HG03354 (cell line): ENCODE measurements at regions not wholly inside any gene's neighbourhood (a gene's known extent, or its start where the extent isn't known, plus 50 kb on each side); places are given as distances from the start of the nearest gene placed in this dataset.
A peak's percentile ranks its signal among the peaks of the same experiment; 100 is the strongest.

Experiments used
- ATAC-seq: cut with Tn5 transposase; IDR thresholded peaks from one replicate; pipeline ENCODE4 v1.9.1; 2021; ENCODE audit warnings: mild to moderate bottlenecking; ENCODE audit not compliant: unreplicated experiment, poor library complexity, severe bottlenecking

- no peak for ATAC-seq
These were observed 679.3 kb upstream of the GRAMD2B start for GRCh38 chr5:125743939-125744338.

- no peak for ATAC-seq
These were observed 676.3 kb upstream of the GRAMD2B start for GRCh38 chr5:125746917-125747316.

DNA sequence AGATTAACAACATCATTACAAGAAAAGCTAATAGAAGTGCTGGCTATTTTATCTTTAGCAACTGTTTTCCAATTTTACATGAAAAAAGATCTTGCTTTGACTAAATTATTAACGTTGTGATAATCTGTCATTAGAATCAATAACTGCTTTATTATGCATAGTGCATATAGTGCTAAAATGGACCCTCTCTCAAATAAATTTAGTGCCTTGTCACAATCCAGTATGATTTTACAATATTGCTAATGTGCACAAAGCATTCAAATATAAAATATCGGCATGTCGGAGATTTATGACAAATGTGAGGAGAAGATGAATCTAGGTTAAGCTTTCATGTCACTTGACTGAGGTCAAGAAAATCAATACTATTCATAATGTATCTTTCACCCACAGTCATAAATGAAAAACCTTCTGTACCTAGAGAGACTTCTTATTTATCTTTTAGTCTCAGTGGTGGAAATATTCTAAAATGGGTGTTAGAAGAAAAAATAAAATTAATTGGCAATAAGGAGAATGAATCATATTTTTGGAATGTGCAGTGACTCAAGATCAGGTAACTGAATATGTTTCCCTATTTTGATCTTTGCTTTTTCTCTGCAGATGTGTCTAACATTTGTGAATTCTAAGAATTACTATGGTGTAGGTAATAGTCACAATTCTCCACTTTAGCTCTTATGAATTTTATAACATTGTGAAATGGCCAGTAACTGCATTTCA is 672.9 kb upstream of the GRAMD2B start:
- no peak for ATAC-seq

DNA sequence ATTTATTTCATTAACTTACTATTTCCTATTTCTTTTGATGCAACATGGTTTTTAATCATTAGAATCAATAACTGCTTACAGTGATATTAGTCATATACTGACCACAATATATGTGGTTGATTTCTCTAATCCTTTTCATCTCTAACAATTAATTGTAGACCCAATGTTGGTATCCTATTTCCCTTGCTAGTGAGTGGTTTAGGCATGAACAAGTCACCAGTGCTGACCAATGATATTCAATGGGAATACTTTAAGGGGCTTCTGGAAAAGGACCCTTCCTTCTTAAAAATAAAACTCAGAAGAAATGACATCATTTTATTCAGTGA is 672.4 kb upstream of the GRAMD2B start:
- ATAC-seq: no peak

GRCh38 chr5:125756456-125756855 is 666.8 kb upstream of the GRAMD2B start:
- ATAC-seq: no peak

- ATAC-seq: no peak
These were observed 656.5 kb upstream of the GRAMD2B start for GRCh38 chr5:125766706-125767105.

DNA sequence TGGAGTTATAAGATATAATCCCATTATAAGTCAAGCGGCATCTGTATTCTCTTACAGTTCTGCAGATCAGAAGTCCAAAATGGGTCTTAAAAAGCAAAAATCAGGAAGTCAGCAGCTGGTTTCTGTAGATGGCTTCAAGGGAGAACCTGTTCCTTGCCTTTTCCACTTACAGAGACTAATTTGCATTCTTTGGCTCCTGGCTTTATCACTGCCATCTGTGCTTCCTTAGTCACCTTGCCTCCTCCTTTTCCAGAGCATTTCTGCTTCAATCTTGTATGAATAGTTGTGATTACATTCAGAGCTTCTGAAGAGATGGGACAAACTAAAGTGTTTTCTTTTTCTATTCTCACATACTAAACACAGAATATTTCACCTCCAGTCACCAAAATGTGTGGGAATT is 647.3 kb upstream of the GRAMD2B start:
- no peak for ATAC-seq

DNA sequence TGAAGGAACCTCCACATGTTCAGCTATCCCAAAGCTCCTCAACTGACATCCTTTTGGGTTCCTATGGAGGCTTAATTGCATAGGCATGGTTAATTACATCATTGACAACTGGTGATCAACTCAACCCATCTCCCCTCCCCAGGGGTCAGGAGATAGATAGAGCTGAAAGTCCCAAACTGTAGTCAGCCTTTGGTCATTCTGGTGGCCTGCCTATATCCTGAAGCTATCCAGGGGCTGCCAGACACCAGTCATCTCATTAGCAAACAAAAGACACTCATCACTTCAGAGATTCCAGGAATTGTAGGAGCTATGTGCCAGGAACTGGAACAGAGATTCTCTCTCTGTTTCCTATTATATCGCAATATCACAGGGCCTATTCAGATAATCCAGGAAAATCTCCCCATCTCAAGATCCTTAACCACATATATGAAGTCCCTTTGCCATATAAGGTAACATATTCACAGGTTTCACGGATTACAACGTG is 646.5 kb upstream of the GRAMD2B start:
- ATAC-seq: no peak

DNA sequence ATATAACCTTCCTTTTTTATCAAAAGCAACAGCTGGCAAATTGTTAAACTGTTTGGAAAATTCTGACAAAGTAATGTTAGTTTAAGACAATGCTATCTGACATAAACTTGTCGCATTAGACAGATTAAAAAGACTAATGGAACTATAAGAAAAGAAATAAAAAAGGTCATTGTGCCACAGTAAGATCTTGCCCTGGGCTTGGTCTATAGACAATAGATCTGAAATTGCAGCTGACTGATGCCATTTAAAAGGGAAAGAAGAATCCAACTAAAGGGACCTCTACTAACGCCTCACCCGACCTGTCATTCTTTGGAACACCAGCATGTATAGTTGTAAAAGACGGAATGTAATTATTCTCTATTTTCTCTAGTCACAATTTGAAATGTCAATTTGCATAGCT is 644.4 kb upstream of the GRAMD2B start:
- ATAC-seq: no peak

GRCh38 chr5:125785407-125785806 is 637.8 kb upstream of the GRAMD2B start:
- ATAC-seq: no peak

DNA sequence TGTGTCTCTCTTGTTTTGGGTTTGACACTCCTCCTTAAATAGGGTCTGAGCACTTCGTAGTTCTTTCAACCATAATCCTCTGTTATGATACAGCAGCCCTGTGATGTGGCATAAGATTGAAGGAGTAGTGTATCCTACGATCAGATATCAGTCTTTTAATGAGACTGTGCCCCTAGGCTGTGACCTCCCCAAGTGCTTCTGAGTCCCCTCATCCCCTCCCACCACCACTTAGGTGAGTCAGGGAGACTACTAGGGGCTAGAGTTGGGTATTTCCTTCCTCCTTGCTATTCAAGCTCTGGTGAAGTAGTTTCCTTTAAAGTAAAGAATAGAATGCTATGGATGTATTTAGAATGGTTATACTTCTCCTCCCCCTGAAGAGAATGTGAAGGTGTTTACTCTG is 637.2 kb upstream of the GRAMD2B start:
- ATAC-seq: no peak

DNA sequence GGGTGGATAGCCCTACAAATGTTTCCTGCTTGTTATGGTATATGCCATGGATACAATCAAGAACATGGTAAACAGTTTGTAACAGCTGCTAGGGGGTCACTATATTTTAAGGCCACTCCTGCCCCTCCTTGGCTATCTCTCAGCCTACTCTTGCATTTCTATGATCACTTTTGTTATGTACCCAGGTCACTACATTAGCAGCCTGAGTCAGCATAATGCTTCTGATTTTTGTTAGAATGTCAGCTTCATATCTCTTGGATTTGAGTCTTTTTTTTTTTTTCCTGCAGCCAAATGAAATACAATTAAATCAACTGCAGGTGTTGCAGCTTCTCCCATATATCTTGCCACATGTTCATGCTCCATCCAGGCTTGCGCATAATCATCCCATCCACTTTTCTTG is 629.7 kb upstream of the GRAMD2B start:
- no peak for ATAC-seq

GRCh38 chr5:125794922-125795321 is 628.3 kb upstream of the GRAMD2B start:
- no peak for ATAC-seq

GRCh38 chr5:125798307-125798706 is 624.9 kb upstream of the GRAMD2B start:
- no peak for ATAC-seq

- ATAC-seq: no peak
These were observed 610.6 kb upstream of the GRAMD2B start for GRCh38 chr5:125812651-125813050.

GRCh38 chr5:125813221-125813974 is 609.8 kb upstream of the GRAMD2B start:
- ATAC-seq: no peak

- no peak for ATAC-seq
These were observed 609.1 kb upstream of the GRAMD2B start for GRCh38 chr5:125814119-125814518.

GRCh38 chr5:125823572-125823971 is 599.6 kb upstream of the GRAMD2B start:
- ATAC-seq: no peak

DNA sequence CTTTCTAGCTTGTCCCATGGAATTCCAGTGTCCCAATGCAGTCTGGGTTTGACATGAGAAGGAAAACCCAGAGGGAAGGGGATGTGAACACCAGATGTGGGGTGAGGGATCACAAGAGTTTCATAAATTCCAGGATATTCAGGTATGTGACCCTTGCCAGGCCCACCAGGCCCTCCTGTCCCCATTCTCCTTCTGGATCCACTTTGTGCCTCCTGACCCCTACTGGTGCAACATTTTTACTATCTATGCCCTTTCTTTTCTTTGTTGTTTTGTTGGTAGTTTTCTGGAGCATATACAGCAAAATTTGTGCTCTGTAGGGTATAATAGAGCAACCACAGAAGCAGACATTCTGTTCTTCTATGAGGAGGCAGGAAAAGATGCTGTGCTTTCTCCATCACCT is 597.0 kb upstream of the GRAMD2B start:
- ATAC-seq: no peak

GRCh38 chr5:125829349-125829748 is 593.9 kb upstream of the GRAMD2B start:
- ATAC-seq: peak; percentile 96

DNA sequence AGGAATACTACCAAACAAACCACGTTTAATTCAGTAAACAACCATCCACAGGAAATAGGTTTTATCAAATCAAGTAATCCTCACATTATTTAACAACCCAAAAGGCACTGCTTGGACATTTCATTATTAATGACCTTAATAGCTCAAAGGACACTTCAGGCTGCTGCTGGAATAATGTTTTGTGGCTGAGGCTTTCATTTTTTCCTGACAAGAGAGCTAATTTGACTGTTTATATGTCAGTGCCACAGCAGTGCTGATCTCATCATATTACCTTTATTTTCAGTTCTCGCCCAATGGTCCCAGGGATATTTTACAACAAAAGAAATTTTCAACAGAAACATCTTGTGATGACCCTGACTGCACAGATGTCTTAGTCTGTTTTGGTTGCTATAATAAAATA is 589.8 kb upstream of the GRAMD2B start:
- no peak for ATAC-seq
